ENCODE measurements at regions not wholly inside any gene's neighbourhood (a gene's known extent, or its start where the extent isn't known, plus 50 kb on each side); places are given as distances from the start of the nearest gene placed in this dataset.

GRCh38 chr12:84676787-84677186 is 235.8 kb downstream of the SLC6A15 start:
- Histone ChIP-seq H3K27me3 (ENCODE audit: control insufficient read depth in 4 of 4, insufficient read depth in 4 of 4, low read length in 3 of 4) (no peaks in the 10 kb centered on the region), H3K4me3 (ENCODE audit: low read depth in 1 of 3, low read length in 3 of 3) (no peak overlapping the region), H3K4me1 (ENCODE audit: control insufficient read depth in 4 of 4, insufficient read depth in 4 of 4, low read length in 3 of 4) (no peaks in the 10 kb centered on the region), H3K36me3 (ENCODE audit: control insufficient read depth in 4 of 4, insufficient read depth in 3 of 4, low read depth in 1 of 4, low read length in 3 of 4) (no peaks in the 10 kb centered on the region), H3K9ac (ENCODE audit: low read depth in 1 of 2, low read length in 2 of 2) (no peak overlapping the region), H3K27ac (ENCODE audit: low read depth in 1 of 2, low read length in 2 of 2) (no peak overlapping the region), H3K9me3 (ENCODE audit: control insufficient read depth in 4 of 4, low read length in 3 of 4) (no peaks in the 10 kb centered on the region)
- TF ChIP-seq FOXA2 (IDR thresholded peaks at IDR 0.05) (no peak), EGR1 (IDR thresholded peaks at IDR 0.05; ENCODE audit: low read depth in 2 of 2) (no peak), HNF4A (conservative IDR thresholded peaks at IDR 0.05) (no peak), JUND (IDR thresholded peaks at IDR 0.05) (no peak), RAD21 (IDR thresholded peaks at IDR 0.05) (no peak)
- TF ChIP-seq, protein P1, sequence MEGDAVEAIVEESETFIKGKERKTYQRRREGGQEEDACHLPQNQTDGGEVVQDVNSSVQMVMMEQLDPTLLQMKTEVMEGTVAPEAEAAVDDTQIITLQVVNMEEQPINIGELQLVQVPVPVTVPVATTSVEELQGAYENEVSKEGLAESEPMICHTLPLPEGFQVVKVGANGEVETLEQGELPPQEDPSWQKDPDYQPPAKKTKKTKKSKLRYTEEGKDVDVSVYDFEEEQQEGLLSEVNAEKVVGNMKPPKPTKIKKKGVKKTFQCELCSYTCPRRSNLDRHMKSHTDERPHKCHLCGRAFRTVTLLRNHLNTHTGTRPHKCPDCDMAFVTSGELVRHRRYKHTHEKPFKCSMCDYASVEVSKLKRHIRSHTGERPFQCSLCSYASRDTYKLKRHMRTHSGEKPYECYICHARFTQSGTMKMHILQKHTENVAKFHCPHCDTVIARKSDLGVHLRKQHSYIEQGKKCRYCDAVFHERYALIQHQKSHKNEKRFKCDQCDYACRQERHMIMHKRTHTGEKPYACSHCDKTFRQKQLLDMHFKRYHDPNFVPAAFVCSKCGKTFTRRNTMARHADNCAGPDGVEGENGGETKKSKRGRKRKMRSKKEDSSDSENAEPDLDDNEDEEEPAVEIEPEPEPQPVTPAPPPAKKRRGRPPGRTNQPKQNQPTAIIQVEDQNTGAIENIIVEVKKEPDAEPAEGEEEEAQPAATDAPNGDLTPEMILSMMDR (IDR thresholded peaks at IDR 0.05; ENCODE audit: low read depth, low read length, missing input control) = no peak
- TF ChIP-seq, protein P2, sequence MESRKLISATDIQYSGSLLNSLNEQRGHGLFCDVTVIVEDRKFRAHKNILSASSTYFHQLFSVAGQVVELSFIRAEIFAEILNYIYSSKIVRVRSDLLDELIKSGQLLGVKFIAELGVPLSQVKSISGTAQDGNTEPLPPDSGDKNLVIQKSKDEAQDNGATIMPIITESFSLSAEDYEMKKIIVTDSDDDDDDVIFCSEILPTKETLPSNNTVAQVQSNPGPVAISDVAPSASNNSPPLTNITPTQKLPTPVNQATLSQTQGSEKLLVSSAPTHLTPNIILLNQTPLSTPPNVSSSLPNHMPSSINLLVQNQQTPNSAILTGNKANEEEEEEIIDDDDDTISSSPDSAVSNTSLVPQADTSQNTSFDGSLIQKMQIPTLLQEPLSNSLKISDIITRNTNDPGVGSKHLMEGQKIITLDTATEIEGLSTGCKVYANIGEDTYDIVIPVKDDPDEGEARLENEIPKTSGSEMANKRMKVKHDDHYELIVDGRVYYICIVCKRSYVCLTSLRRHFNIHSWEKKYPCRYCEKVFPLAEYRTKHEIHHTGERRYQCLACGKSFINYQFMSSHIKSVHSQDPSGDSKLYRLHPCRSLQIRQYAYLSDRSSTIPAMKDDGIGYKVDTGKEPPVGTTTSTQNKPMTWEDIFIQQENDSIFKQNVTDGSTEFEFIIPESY (IDR thresholded peaks at IDR 0.05) = no peak
- no peak for DNase-seq (ENCODE audit: low spot score)

GRCh38 chr12:84661786-84662185 is 250.8 kb downstream of the SLC6A15 start:
- Histone ChIP-seq H3K4me1 (ENCODE audit: control insufficient read depth in 4 of 4, insufficient read depth in 4 of 4, low read length in 3 of 4) (no peaks in the 10 kb centered on the region), H3K9me3 (ENCODE audit: control insufficient read depth in 4 of 4, low read length in 3 of 4) (no peaks in the 10 kb centered on the region), H3K36me3 (ENCODE audit: control insufficient read depth in 4 of 4, insufficient read depth in 3 of 4, low read depth in 1 of 4, low read length in 3 of 4) (no peaks in the 10 kb centered on the region), H3K27ac (ENCODE audit: low read depth in 1 of 2, low read length in 2 of 2) (no peak overlapping the region), H3K9ac (ENCODE audit: low read depth in 1 of 2, low read length in 2 of 2) (no peak overlapping the region), H3K4me3 (ENCODE audit: low read depth in 1 of 3, low read length in 3 of 3) (no peak overlapping the region), H3K27me3 (ENCODE audit: control insufficient read depth in 4 of 4, insufficient read depth in 4 of 4, low read length in 3 of 4) (no peaks in the 10 kb centered on the region)
- DNase-seq (ENCODE audit: low spot score) = no peak
- TF ChIP-seq JUND (IDR thresholded peaks at IDR 0.05) (no peak), RXRA (IDR thresholded peaks at IDR 0.05) (no peak), RAD21 (IDR thresholded peaks at IDR 0.05) (no peak), NR2F2 (IDR thresholded peaks at IDR 0.05) (no peak), HNF4A (conservative IDR thresholded peaks at IDR 0.05) (no peak), SP1 (IDR thresholded peaks at IDR 0.05) (no peak)
- TF ChIP-seq, protein P3, sequence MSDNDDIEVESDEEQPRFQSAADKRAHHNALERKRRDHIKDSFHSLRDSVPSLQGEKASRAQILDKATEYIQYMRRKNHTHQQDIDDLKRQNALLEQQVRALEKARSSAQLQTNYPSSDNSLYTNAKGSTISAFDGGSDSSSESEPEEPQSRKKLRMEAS (IDR thresholded peaks at IDR 0.05) = no peak
- TF ChIP-seq, protein P4, sequence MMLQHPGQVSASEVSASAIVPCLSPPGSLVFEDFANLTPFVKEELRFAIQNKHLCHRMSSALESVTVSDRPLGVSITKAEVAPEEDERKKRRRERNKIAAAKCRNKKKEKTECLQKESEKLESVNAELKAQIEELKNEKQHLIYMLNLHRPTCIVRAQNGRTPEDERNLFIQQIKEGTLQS (IDR thresholded peaks at IDR 0.05) = no peak

- Histone ChIP-seq H3K27ac (ENCODE audit: low read depth in 1 of 2, low read length in 2 of 2) (no peak overlapping the region), H3K9me3 (ENCODE audit: control insufficient read depth in 4 of 4, low read length in 3 of 4) (no peaks in the 10 kb centered on the region), H3K9ac (ENCODE audit: low read depth in 1 of 2, low read length in 2 of 2) (no peak overlapping the region), H3K4me3 (ENCODE audit: low read depth in 1 of 3, low read length in 3 of 3) (no peak overlapping the region), H3K4me1 (ENCODE audit: control insufficient read depth in 4 of 4, insufficient read depth in 4 of 4, low read length in 3 of 4) (no peaks in the 10 kb centered on the region), H3K36me3 (ENCODE audit: control insufficient read depth in 4 of 4, insufficient read depth in 3 of 4, low read depth in 1 of 4, low read length in 3 of 4) (no peaks in the 10 kb centered on the region), H3K27me3 (ENCODE audit: control insufficient read depth in 4 of 4, insufficient read depth in 4 of 4, low read length in 3 of 4) (no peaks in the 10 kb centered on the region)
- 75% methylated on average over 1 of the region's 1 CpG for WGBS
- DNase-seq (ENCODE audit: low spot score) = no peak
- TF ChIP-seq REST (IDR thresholded peaks at IDR 0.05) (no peak), EGR1 (IDR thresholded peaks at IDR 0.05; ENCODE audit: low read depth in 2 of 2) (no peak), SP1 (IDR thresholded peaks at IDR 0.05) (no peak), YY1 (IDR thresholded peaks at IDR 0.05) (no peak), JUND (IDR thresholded peaks at IDR 0.05) (no peak), RXRA (IDR thresholded peaks at IDR 0.05) (no peak), NR2F2 (IDR thresholded peaks at IDR 0.05) (no peak), FOXA1 (IDR thresholded peaks at IDR 0.05) (no peak), RAD21 (IDR thresholded peaks at IDR 0.05) (no peak), GABPA (IDR thresholded peaks at IDR 0.05 in 1 of 2, conservative IDR thresholded peaks at IDR 0.05 in 1 of 2) (no peak), HNF4G (IDR thresholded peaks at IDR 0.05) (no peak)
- TF ChIP-seq, protein P2 (IDR thresholded peaks at IDR 0.05) = no peak
- TF ChIP-seq, protein P3 (IDR thresholded peaks at IDR 0.05) = no peak
- TF ChIP-seq, protein P4 (IDR thresholded peaks at IDR 0.05) = no peak
Observed at GRCh38 chr12:84660139-84660538, 252.5 kb downstream of the SLC6A15 start.
